ENCODE measurements at regions not wholly inside any gene's neighbourhood (a gene's known extent, or its start where the extent isn't known, plus 50 kb on each side); places are given as distances from the start of the nearest gene placed in this dataset.

- no peak for DNase-seq
- Histone ChIP-seq H3K9me3 (no peaks in the 10 kb centered on the region), H3K4me3 (no peak overlapping the region), H3K4me1 (peaks cover 0 to 32% (median 7%) of the 10 kb centered on the region in 3 donors), H3K27ac (no peak overlapping the region), H3K36me3 (no peaks in the 10 kb centered on the region), H3K27me3 (no peaks in the 10 kb centered on the region)
- WGBS, 2 donors: 78 to 92% methylated on average over 7 of the region's 7 CpGs
- intact Hi-C loops (cut with DNase I): no loop called here
- TF ChIP-seq CTCF (IDR thresholded peaks at IDR 0.05): no peak
- no peak for TF ChIP-seq POLR2A (IDR thresholded peaks at IDR 0.05)
Measured at GRCh38 chr11:80955588-80955987, 1514.8 kb upstream of the TENM4 start.

- no peak overlapping the region for H3K4me3 ChIP-seq
- intact Hi-C loops (cut with DNase I): no loop called here
- H3K27me3 ChIP-seq: no peaks in the 10 kb centered on the region
- WGBS, 2 donors: 100% methylated on average over 2 of the region's 2 CpGs
- no peak for DNase-seq
- H3K4me1 ChIP-seq: no peaks in the 10 kb centered on the region
- H3K36me3 ChIP-seq: no peaks in the 10 kb centered on the region
- no peak for TF ChIP-seq POLR2A (IDR thresholded peaks at IDR 0.05)
- no peaks in the 10 kb centered on the region for H3K9me3 ChIP-seq
- no peak overlapping the region for H3K27ac ChIP-seq
Measured at GRCh38 chr11:80948781-80949180, 1508.0 kb upstream of the TENM4 start.

GRCh38 chr11:80944758-80945157, 1503.9 kb upstream of the TENM4 start:
- no peaks in the 10 kb centered on the region for H3K27me3 ChIP-seq
- H3K4me3 ChIP-seq: no peak overlapping the region
- 35 to 38% methylated on average over 1 of the region's 1 CpG for WGBS, 2 donors
- no peak for DNase-seq
- TF ChIP-seq POLR2A (IDR thresholded peaks at IDR 0.05): no peak
- TF ChIP-seq CTCF (IDR thresholded peaks at IDR 0.05): no peak
- no peaks in the 10 kb centered on the region for H3K4me1 ChIP-seq
- no peaks in the 10 kb centered on the region for H3K36me3 ChIP-seq
- H3K27ac ChIP-seq: no peak overlapping the region
- intact Hi-C loops (cut with DNase I): no loop called here
- H3K9me3 ChIP-seq: no peaks in the 10 kb centered on the region

GRCh38 chr11:80943226-80943625, 1502.4 kb upstream of the TENM4 start:
- H3K27ac ChIP-seq: no peak overlapping the region
- no peaks in the 10 kb centered on the region for H3K9me3 ChIP-seq
- no peak for DNase-seq
- TF ChIP-seq POLR2A (IDR thresholded peaks at IDR 0.05): no peak
- no peak for TF ChIP-seq CTCF (IDR thresholded peaks at IDR 0.05)
- H3K36me3 ChIP-seq: no peaks in the 10 kb centered on the region
- H3K4me1 ChIP-seq: no peaks in the 10 kb centered on the region
- no peaks in the 10 kb centered on the region for H3K27me3 ChIP-seq
- intact Hi-C loops (cut with DNase I): no loop called here
- H3K4me3 ChIP-seq: no peak overlapping the region

GRCh38 chr11:80937842-80938241, 1497.0 kb upstream of the TENM4 start:
- Histone ChIP-seq H3K4me3 (no peak overlapping the region), H3K9me3 (no peaks in the 10 kb centered on the region), H3K36me3 (no peaks in the 10 kb centered on the region), H3K4me1 (no peaks in the 10 kb centered on the region), H3K27ac (no peak overlapping the region), H3K27me3 (no peaks in the 10 kb centered on the region)
- intact Hi-C loops (cut with DNase I): no loop called here
- no peak for DNase-seq
- TF ChIP-seq POLR2A (IDR thresholded peaks at IDR 0.05) (no peak), CTCF (IDR thresholded peaks at IDR 0.05) (no peak)
- WGBS, 2 donors: 71 to 74% methylated on average over 3 of the region's 3 CpGs

GRCh38 chr11:80930038-80930437, 1489.2 kb upstream of the TENM4 start:
- no peaks in the 10 kb centered on the region for H3K27me3 ChIP-seq
- no peak for TF ChIP-seq CTCF (IDR thresholded peaks at IDR 0.05)
- TF ChIP-seq POLR2A (IDR thresholded peaks at IDR 0.05): no peak
- H3K9me3 ChIP-seq: no peaks in the 10 kb centered on the region
- no peaks in the 10 kb centered on the region for H3K36me3 ChIP-seq
- no peak overlapping the region for H3K4me3 ChIP-seq
- DNase-seq: no peak
- intact Hi-C loops (cut with DNase I): no loop called here
- WGBS, 2 donors: 79 to 80% methylated on average over 4 of the region's 4 CpGs
- H3K4me1 ChIP-seq: no peaks in the 10 kb centered on the region
- no peak overlapping the region for H3K27ac ChIP-seq
